Esophagus muscularis mucosa (tissue), 3 donors: ENCODE measurements at regions not wholly inside any gene's neighbourhood (a gene's known extent, or its start where the extent isn't known, plus 50 kb on each side); places are given as distances from the start of the nearest gene placed in this dataset.

Experiments used
- CTCF ChIP-seq, 3 experiments: fragments of 200-600 bp in 2 of 3; fragments of 450-650 bp in 1 of 3; sonication (generic) in 2 of 3; IDR thresholded peaks; one replicate each; pipeline ENCODE4 v1.5.1; 2017 to 2019; ENCODE audit warnings: antibody characterized with exemption in 3 of 3, mild to moderate bottlenecking in 2 of 3, moderate library complexity in 1 of 3
- POLR2A ChIP-seq: fragments of 450-650 bp; IDR thresholded peaks from one replicate; pipeline ENCODE4 v1.6.1; 2017; ENCODE audit warnings: antibody characterized with exemption, moderate library complexity, mild to moderate bottlenecking, low read depth
- POLR2AphosphoS5 ChIP-seq, 2 donors: sonication (generic); formaldehyde crosslinking; IDR thresholded peaks; one replicate each; pipeline ENCODE4 v1.6.1; 2017; ENCODE audit warnings: antibody characterized with exemption in 2 of 2

- TF ChIP-seq CTCF (IDR thresholded peaks at IDR 0.05) (no peak), POLR2AphosphoS5 (IDR thresholded peaks at IDR 0.05) (no peak), POLR2A (no peak)
Observed at GRCh38 chr13:87907202-87907601, 236.0 kb downstream of the SLITRK5 start.
